ENCODE measurements at regions not wholly inside any gene's neighbourhood (a gene's known extent, or its start where the extent isn't known, plus 50 kb on each side); places are given as distances from the start of the nearest gene placed in this dataset.

- Mint-ChIP-seq H3K36me3 (ENCODE audit: low read depth) (no peaks in the 10 kb centered on the region), H3K27me3 (ENCODE audit: low read depth, poor library complexity) (no peaks in the 10 kb centered on the region), H3K4me1 (no peaks in the 10 kb centered on the region), H3K9me3 (no peaks in the 10 kb centered on the region), H3K4me3 (no peak overlapping the region), H3K27ac (no peak overlapping the region)
- no peak for TF ChIP-seq CTCF (IDR thresholded peaks at IDR 0.05)
- no peak for DNase-seq
Measured at GRCh38 chr11:42301777-42302176, 842.3 kb upstream of the LRRC4C start.

- Mint-ChIP-seq H3K4me1 (no peaks in the 10 kb centered on the region), H3K36me3 (ENCODE audit: low read depth) (no peaks in the 10 kb centered on the region), H3K4me3 (no peak overlapping the region), H3K27me3 (ENCODE audit: low read depth, poor library complexity) (no peaks in the 10 kb centered on the region), H3K9me3 (no peaks in the 10 kb centered on the region), H3K27ac (no peak overlapping the region)
- no peak for DNase-seq
- no peak for TF ChIP-seq CTCF (IDR thresholded peaks at IDR 0.05)
Measured at GRCh38 chr11:42311514-42311913, 852.1 kb upstream of the LRRC4C start.

GRCh38 chr11:42311944-42312343 lies 852.5 kb upstream of the LRRC4C start:
- Mint-ChIP-seq H3K4me3 (no peak overlapping the region), H3K4me1 (no peaks in the 10 kb centered on the region), H3K27ac (no peak overlapping the region), H3K27me3 (ENCODE audit: low read depth, poor library complexity) (no peaks in the 10 kb centered on the region), H3K9me3 (no peaks in the 10 kb centered on the region), H3K36me3 (ENCODE audit: low read depth) (no peaks in the 10 kb centered on the region)
- no peak for TF ChIP-seq CTCF (IDR thresholded peaks at IDR 0.05)
- DNase-seq: no peak

DNA sequence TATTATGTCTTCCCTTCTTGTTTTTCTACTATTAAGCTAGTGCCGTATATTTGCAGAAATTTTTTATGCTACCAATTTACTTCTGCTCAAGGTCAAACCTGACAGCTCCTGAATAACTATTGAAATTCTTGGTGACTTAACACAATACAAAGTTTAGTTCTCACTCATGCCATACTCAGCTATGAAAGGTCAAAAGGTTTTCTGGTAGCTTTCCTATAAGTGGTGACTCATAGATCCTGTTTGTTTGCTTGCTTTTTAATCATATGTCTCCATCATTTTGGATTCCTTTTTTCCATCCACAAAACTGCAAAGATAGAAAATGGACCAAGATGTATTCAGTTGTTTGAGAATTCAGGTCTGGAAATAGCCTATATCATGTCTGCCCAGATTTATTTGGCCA lies 855.8 kb upstream of the LRRC4C start:
- Mint-ChIP-seq H3K9me3 (no peaks in the 10 kb centered on the region), H3K4me3 (no peak overlapping the region), H3K4me1 (no peaks in the 10 kb centered on the region)

DNA sequence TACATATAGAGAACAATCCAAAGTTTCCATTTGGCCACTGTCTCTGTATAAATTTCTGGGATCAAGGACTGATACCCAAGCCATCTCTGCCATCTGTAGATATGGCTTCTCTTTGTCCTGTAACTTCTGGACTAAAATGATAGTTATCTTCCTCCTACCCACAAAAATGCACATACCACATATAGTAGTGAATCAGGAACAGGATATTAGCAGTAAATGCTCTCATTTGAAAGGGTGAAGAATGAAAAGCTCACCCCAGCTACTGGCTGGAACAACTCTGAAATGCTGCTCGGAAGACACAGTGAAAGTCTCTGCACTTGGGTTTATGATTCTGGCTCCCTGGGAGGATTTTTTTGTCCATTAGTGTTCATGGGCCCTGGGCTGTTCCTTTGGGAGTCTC lies 856.4 kb upstream of the LRRC4C start:
- no peak for TF ChIP-seq CTCF (IDR thresholded peaks at IDR 0.05)
- H3K9me3 Mint-ChIP-seq: no peaks in the 10 kb centered on the region

More for the DNA sequence above, 855.8 kb upstream of the LRRC4C start:
- Mint-ChIP-seq H3K36me3 (ENCODE audit: low read depth) (no peaks in the 10 kb centered on the region), H3K27me3 (ENCODE audit: low read depth, poor library complexity) (no peaks in the 10 kb centered on the region), H3K27ac (no peak overlapping the region)
- TF ChIP-seq CTCF (IDR thresholded peaks at IDR 0.05): no peak
- no peak for DNase-seq

GRCh38 chr11:42319921-42320320 lies 860.5 kb upstream of the LRRC4C start:
- no peak overlapping the region for H3K4me3 Mint-ChIP-seq
- H3K27me3 Mint-ChIP-seq (ENCODE audit: low read depth, poor library complexity): peaks cover 1% of the 10 kb centered on the region
- no peaks in the 10 kb centered on the region for H3K36me3 Mint-ChIP-seq (ENCODE audit: low read depth)
- no peak for DNase-seq
- H3K27ac Mint-ChIP-seq: no peak overlapping the region
- no peaks in the 10 kb centered on the region for H3K9me3 Mint-ChIP-seq
- no peaks in the 10 kb centered on the region for H3K4me1 Mint-ChIP-seq
- no peak for TF ChIP-seq CTCF (IDR thresholded peaks at IDR 0.05)

More for the DNA sequence above, 856.4 kb upstream of the LRRC4C start:
- Mint-ChIP-seq H3K27ac (no peak overlapping the region), H3K36me3 (ENCODE audit: low read depth) (no peaks in the 10 kb centered on the region), H3K27me3 (ENCODE audit: low read depth, poor library complexity) (no peaks in the 10 kb centered on the region), H3K4me1 (no peaks in the 10 kb centered on the region), H3K4me3 (no peak overlapping the region)
- no peak for DNase-seq
